ENCODE measurements at regions not wholly inside any gene's neighbourhood (a gene's known extent, or its start where the extent isn't known, plus 50 kb on each side); places are given as distances from the start of the nearest gene placed in this dataset.
A peak's percentile ranks its signal among the peaks of the same experiment; 100 is the strongest.

DNA sequence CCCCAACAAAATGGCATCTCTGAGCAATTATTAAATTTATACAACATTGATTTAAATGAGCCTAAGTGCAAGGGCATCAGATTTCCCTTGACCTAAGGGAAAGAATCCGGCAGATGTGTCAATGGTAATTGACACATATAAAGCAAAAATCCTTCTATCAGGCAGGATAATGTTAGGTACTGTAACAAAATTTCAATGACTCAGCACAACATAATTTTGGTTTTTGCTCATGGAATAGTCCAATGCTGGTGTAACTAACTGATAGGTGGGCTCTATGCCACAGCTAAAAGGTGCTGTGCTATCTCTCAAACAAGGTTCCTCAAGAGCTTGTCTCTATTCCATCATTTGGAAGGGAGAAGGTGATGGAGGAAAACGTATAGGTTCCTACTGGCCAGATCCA is 68.3 kb upstream of the MEIS1 start:
- Histone ChIP-seq H3K27me3 (replicated peaks in 1 of 4; ENCODE audit: control insufficient read depth in 3 of 4, extremely low read depth in 1 of 4, insufficient read depth in 3 of 4, low read length in 3 of 4) (no peaks in the 10 kb centered on the region), H4K8ac (ENCODE audit: extremely low read depth, insufficient read depth, low read length) (no peak overlapping the region), H3K23me2 (ENCODE audit: low read depth, low read length) (no peaks in the 10 kb centered on the region), H3K4ac (replicated peaks; ENCODE audit: insufficient read length, low read depth, low read length) (no peak overlapping the region), H3K9me3 (ENCODE audit: insufficient read depth in 2 of 2, low read depth in 1 of 2, low read length in 1 of 2) (no peaks in the 10 kb centered on the region), H3K4me2 (ENCODE audit: insufficient read depth in 1 of 2, low read depth in 2 of 2, low read length in 2 of 2) (no peak overlapping the region), H2BK20ac (ENCODE audit: low read length) (no peak overlapping the region), H2BK12ac (ENCODE audit: low read depth, low read length) (no peak overlapping the region), H3K56ac (replicated peaks; ENCODE audit: insufficient read length, low read depth, low read length) (no peak overlapping the region), H2BK5ac (ENCODE audit: low read depth, low read length) (no peak overlapping the region; the same call in 1 of the 2 replicates), H3K23ac (ENCODE audit: insufficient read length) (no peak overlapping the region), H3K27ac (ENCODE audit: low read depth, low read length) (no peak overlapping the region), H4K91ac (replicated peaks; ENCODE audit: insufficient read length, low read length) (no peak overlapping the region), H3K79me1 (ENCODE audit: low read depth, low read length) (no peaks in the 10 kb centered on the region), H2BK120ac (replicated peaks; ENCODE audit: low read depth, low read length) (no peak overlapping the region), H3K79me2 (ENCODE audit: control insufficient read depth in 1 of 2, insufficient read depth in 2 of 2, low read length in 2 of 2) (no peaks in the 10 kb centered on the region), H2BK15ac (ENCODE audit: low read length) (no peak overlapping the region), H4K5ac (ENCODE audit: insufficient read length, low read depth, low read length) (no peak overlapping the region), H3K4me3 (ENCODE audit: extremely low read depth in 1 of 4, insufficient read depth in 2 of 4, low read depth in 3 of 4, low read length in 4 of 4) (no peak overlapping the region), H3K36me3 (ENCODE audit: control insufficient read depth in 2 of 4, insufficient read depth in 4 of 4, low read length in 3 of 4) (no peaks in the 10 kb centered on the region), H3K14ac (ENCODE audit: insufficient read length) (no peak overlapping the region), H2AFZ (ENCODE audit: low read length) (no peak overlapping the region), H4K20me1 (replicated peaks in 1 of 2; ENCODE audit: control insufficient read depth in 1 of 2, insufficient read depth in 2 of 2, low read length in 2 of 2) (no peaks in the 10 kb centered on the region), H2AK5ac (ENCODE audit: low read depth, low read length) (no peak overlapping the region), H3K9ac (replicated peaks in 1 of 4; ENCODE audit: extremely low read depth in 1 of 4, low read depth in 3 of 4, low read length in 3 of 4) (no peak overlapping the region), H3K4me1 (replicated peaks in 1 of 4; ENCODE audit: control insufficient read depth in 3 of 4, insufficient read depth in 4 of 4, low read length in 3 of 4) (peaks cover 0 to 3% (median 0%) of the 10 kb centered on the region in 4 experiments; a peak in 2 of 7 replicates), H3K18ac (ENCODE audit: extremely low read depth, low read length) (no peak overlapping the region)
- TF ChIP-seq, protein P1, sequence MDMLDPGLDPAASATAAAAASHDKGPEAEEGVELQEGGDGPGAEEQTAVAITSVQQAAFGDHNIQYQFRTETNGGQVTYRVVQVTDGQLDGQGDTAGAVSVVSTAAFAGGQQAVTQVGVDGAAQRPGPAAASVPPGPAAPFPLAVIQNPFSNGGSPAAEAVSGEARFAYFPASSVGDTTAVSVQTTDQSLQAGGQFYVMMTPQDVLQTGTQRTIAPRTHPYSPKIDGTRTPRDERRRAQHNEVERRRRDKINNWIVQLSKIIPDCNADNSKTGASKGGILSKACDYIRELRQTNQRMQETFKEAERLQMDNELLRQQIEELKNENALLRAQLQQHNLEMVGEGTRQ (IDR thresholded peaks at IDR 0.05; ENCODE audit: low read length): no peak
- TF ChIP-seq MAFK (IDR thresholded peaks at IDR 0.05; ENCODE audit: low read depth, low read length): 0 out of 2 replicates have a peak, but pooled peaks have one; percentile 27
- CTCF ChIA-PET (ENCODE audit: partially characterized antibody): interaction anchor here (0.5 kb wide), 1 partner anchor 352 kb away, joined by 3 read pairs; no protein-coding TSS in a partner anchor
- FAIRE-seq (no peak), DNase-seq (ENCODE audit: low read depth in 1 of 2, low spot score in 2 of 2) (no peak)
- 84% methylated on average over 2 of the region's 2 CpGs; no CpG with 5 or more reads in 1 of the 2 experiments for WGBS, 2 experiments (ENCODE audit: extremely low coverage in 1 of 2, insufficient coverage in 1 of 2, insufficient read length in 1 of 2, insufficient replicate concordance in 2 of 2, low coverage in 1 of 2, low lambda C conversion rate in 2 of 2, missing lambda C conversion rate in 1 of 2)
- POLR2A ChIA-PET (ENCODE audit: partially characterized antibody): interaction anchor here (1.0 kb wide), 1 partner anchor 38 kb away, joined by 3 read pairs; no protein-coding TSS in a partner anchor
